ENCODE measurements at regions not wholly inside any gene's neighbourhood (a gene's known extent, or its start where the extent isn't known, plus 50 kb on each side); places are given as distances from the start of the nearest gene placed in this dataset.

DNA sequence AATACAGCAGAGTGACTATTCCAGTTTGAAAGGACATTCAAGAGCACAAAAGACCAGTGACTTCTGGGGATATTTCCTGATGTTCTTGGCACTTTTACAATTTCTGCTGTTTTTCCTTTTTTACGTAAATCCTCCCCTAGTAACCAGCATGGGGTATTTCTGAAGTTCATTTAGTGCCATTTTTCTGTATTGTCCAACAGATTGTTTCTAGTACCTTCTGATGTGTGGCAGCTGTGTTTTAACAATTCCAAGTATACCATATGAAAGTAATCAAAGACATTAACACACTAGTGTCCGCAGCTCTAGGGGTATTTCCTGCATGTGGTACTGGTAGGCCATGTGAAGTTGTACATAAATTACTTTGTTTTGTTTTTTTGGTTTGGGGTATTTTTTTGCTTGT lies 53.0 kb upstream of the SMARCA2 start:
- TF ChIP-seq, protein P1, sequence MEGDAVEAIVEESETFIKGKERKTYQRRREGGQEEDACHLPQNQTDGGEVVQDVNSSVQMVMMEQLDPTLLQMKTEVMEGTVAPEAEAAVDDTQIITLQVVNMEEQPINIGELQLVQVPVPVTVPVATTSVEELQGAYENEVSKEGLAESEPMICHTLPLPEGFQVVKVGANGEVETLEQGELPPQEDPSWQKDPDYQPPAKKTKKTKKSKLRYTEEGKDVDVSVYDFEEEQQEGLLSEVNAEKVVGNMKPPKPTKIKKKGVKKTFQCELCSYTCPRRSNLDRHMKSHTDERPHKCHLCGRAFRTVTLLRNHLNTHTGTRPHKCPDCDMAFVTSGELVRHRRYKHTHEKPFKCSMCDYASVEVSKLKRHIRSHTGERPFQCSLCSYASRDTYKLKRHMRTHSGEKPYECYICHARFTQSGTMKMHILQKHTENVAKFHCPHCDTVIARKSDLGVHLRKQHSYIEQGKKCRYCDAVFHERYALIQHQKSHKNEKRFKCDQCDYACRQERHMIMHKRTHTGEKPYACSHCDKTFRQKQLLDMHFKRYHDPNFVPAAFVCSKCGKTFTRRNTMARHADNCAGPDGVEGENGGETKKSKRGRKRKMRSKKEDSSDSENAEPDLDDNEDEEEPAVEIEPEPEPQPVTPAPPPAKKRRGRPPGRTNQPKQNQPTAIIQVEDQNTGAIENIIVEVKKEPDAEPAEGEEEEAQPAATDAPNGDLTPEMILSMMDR (IDR thresholded peaks at IDR 0.05; ENCODE audit: poor library complexity), result no peak
- TF ChIP-seq EZH2 (IDR thresholded peaks at IDR 0.05; ENCODE audit: borderline replicate concordance), result no peak

All from hepatocyte (in vitro differentiated cells).